H1 (cell line): ENCODE measurements at regions not wholly inside any gene's neighbourhood (a gene's known extent, or its start where the extent isn't known, plus 50 kb on each side); places are given as distances from the start of the nearest gene placed in this dataset.

Source experiments
- CTCF ChIA-PET: fragments of 300-600 bp; sonication (Branson Sonifier 250); formaldehyde crosslinking; loops from one replicate; lab custom pipeline; 2021; ENCODE audit not compliant: partially characterized antibody; lab: Charles Lee
- POLR2A ChIA-PET: fragments of 300-600 bp; sonication (Branson Sonifier 250); formaldehyde crosslinking; loops from one replicate; lab custom pipeline; 2021; ENCODE audit warnings: inconsistent platforms; ENCODE audit not compliant: partially characterized antibody; lab: Charles Lee
- DNase-seq, 2 experiments: peaks; one replicate each; pipeline versions ENCODE4 v3.0.0 to v3.0.0-alpha.2; 2010 to 2022; ENCODE audit warnings: low spot score in 2 of 2, low read depth in 1 of 2, mixed read lengths in 1 of 2
- FAIRE-seq: peaks from 2 replicates; lab custom pipeline; 2011; peaks lifted over from hg19 to GRCh38; lab: Jason Lieb, UNC
- H2AFZ ChIP-seq: 2 replicates; pipeline ENCODE4 v1.8.1; 2012; ENCODE audit warnings: low read length, inconsistent platforms
- H2AK5ac ChIP-seq: 2 replicates; pipeline ENCODE4 v1.6.1; 2013; ENCODE audit warnings: low read depth, low read length
- H2BK120ac ChIP-seq: replicated peaks from 2 replicates; pipeline ENCODE3; 2013; ENCODE audit warnings: low read depth, low read length, inconsistent platforms
- H2BK12ac ChIP-seq: 2 replicates; pipeline ENCODE4 v1.6.1; 2013; ENCODE audit warnings: low read depth, low read length
- H2BK15ac ChIP-seq: 2 replicates; pipeline ENCODE4 v1.6.1; 2013; ENCODE audit warnings: low read length
- H2BK20ac ChIP-seq: 2 replicates; pipeline ENCODE4 v1.6.1; 2013; ENCODE audit warnings: low read length
- H2BK5ac ChIP-seq: 2 replicates; pipeline ENCODE4 v1.6.1; 2013; ENCODE audit warnings: low read depth, low read length
- H3K14ac ChIP-seq: 2 replicates; pipeline ENCODE4 v1.6.1; 2013; ENCODE audit warnings: inconsistent platforms; ENCODE audit not compliant: insufficient read length
- H3K18ac ChIP-seq: 2 replicates; pipeline ENCODE4 v1.6.1; 2013; ENCODE audit warnings: low read length; ENCODE audit errors: extremely low read depth
- H3K23ac ChIP-seq: 2 replicates; pipeline ENCODE4 v1.6.1; 2013; ENCODE audit warnings: inconsistent platforms; ENCODE audit not compliant: insufficient read length
- H3K23me2 ChIP-seq: 2 replicates; pipeline ENCODE4 v1.6.1; 2013; ENCODE audit warnings: low read depth, low read length
- H3K27ac ChIP-seq: 2 replicates; pipeline ENCODE4 v1.6.1; 2011; ENCODE audit warnings: low read depth, low read length, inconsistent platforms
- H3K27me3 ChIP-seq, 4 experiments: replicated peaks in 1 of 4; 1 replicate in 1 of 4; 2 replicates in 3 of 4; pipeline versions ENCODE4 v1.6.1 to v1.8.1; 2011 to 2013; ENCODE audit warnings: low read length in 3 of 4, mild to moderate bottlenecking in 3 of 4, inconsistent platforms in 2 of 4, mixed read lengths in 2 of 4, moderate library complexity in 1 of 4; ENCODE audit not compliant: control insufficient read depth in 3 of 4, insufficient read depth in 3 of 4; ENCODE audit errors: extremely low read depth in 1 of 4
- H3K36me3 ChIP-seq, 4 experiments: 2 replicates each; pipeline versions ENCODE4 v1.6.1 to v1.8.1; 2011 to 2013; ENCODE audit warnings: mild to moderate bottlenecking in 4 of 4, low read length in 3 of 4, moderate library complexity in 2 of 4, control low read depth in 1 of 4, inconsistent platforms in 1 of 4; ENCODE audit not compliant: insufficient read depth in 4 of 4, control insufficient read depth in 2 of 4
- H3K4ac ChIP-seq: replicated peaks from 2 replicates; pipeline ENCODE3; 2013; ENCODE audit warnings: low read length, low read depth, mixed read lengths, inconsistent platforms; ENCODE audit not compliant: insufficient read length
- H3K4me1 ChIP-seq, 4 experiments: replicated peaks in 1 of 4; 1 replicate in 1 of 4; 2 replicates in 3 of 4; pipeline versions ENCODE4 v1.6.1 to v1.8.1; 2011 to 2013; ENCODE audit warnings: low read length in 3 of 4, inconsistent platforms in 2 of 4, mixed read lengths in 1 of 4; ENCODE audit not compliant: insufficient read depth in 4 of 4, control insufficient read depth in 3 of 4
- H3K4me2 ChIP-seq, 2 experiments: 2 replicates each; pipeline versions ENCODE4 v1.6.1 to v1.8.1; 2011 to 2013; ENCODE audit warnings: low read depth in 2 of 2, low read length in 2 of 2, control low read depth in 1 of 2, inconsistent platforms in 1 of 2, mild to moderate bottlenecking in 1 of 2; ENCODE audit not compliant: insufficient read depth in 1 of 2
- H3K4me3 ChIP-seq, 4 experiments: fragments of 200-600, 300-600 bp in 1 of 4; sonication (generic), shearing (Covaris generic), sonication (Bioruptor Twin) in 1 of 4; 2 replicates each; pipeline versions ENCODE4 v1.5.1 to v1.8.1; 2011 to 2016; ENCODE audit warnings: low read length in 4 of 4, low read depth in 3 of 4, control low read depth in 2 of 4, inconsistent platforms in 2 of 4, mild to moderate bottlenecking in 2 of 4, mixed read lengths in 1 of 4, moderate library complexity in 1 of 4; ENCODE audit not compliant: insufficient read depth in 2 of 4; ENCODE audit errors: extremely low read depth in 1 of 4
- H3K56ac ChIP-seq: replicated peaks from 2 replicates; pipeline ENCODE3; 2013; ENCODE audit warnings: low read depth, mild to moderate bottlenecking, mixed read lengths, low read length, inconsistent platforms; ENCODE audit not compliant: insufficient read length
- H3K79me1 ChIP-seq: 2 replicates; pipeline ENCODE4 v1.6.1; 2013; ENCODE audit warnings: low read depth, low read length, control low read depth
- H3K79me2 ChIP-seq, 2 experiments: 2 replicates each; pipeline versions ENCODE4 v1.6.1 to v1.8.1; 2012 to 2013; ENCODE audit warnings: low read length in 2 of 2, mild to moderate bottlenecking in 2 of 2, inconsistent platforms in 1 of 2; ENCODE audit not compliant: insufficient read depth in 2 of 2, control insufficient read depth in 1 of 2
- H3K9ac ChIP-seq, 4 experiments: replicated peaks in 1 of 4; 1 replicate in 1 of 4; 2 replicates in 3 of 4; pipeline versions ENCODE4 v1.6.1 to v1.8.1; 2011 to 2013; ENCODE audit warnings: low read depth in 3 of 4, low read length in 3 of 4, control low read depth in 2 of 4, mild to moderate bottlenecking in 2 of 4, moderate library complexity in 2 of 4, inconsistent platforms in 1 of 4; ENCODE audit errors: extremely low read depth in 1 of 4
- H3K9me3 ChIP-seq, 2 experiments: 2 replicates each; pipeline versions ENCODE4 v1.6.1 to v1.8.1; 2012 to 2013; ENCODE audit warnings: mild to moderate bottlenecking in 2 of 2, moderate library complexity in 2 of 2, control low read depth in 1 of 2, inconsistent platforms in 1 of 2, low read depth in 1 of 2, low read length in 1 of 2, mixed read lengths in 1 of 2; ENCODE audit not compliant: insufficient read depth in 2 of 2
- H4K20me1 ChIP-seq, 2 experiments: replicated peaks in 1 of 2; 2 replicates each; pipeline versions ENCODE3 to v1.8.1; 2011 to 2013; ENCODE audit warnings: inconsistent platforms in 2 of 2, low read length in 2 of 2, mild to moderate bottlenecking in 1 of 2; ENCODE audit not compliant: insufficient read depth in 2 of 2, control insufficient read depth in 1 of 2
- H4K5ac ChIP-seq: 2 replicates; pipeline ENCODE4 v1.6.1; 2013; ENCODE audit warnings: low read length, low read depth, mixed read lengths, inconsistent platforms; ENCODE audit not compliant: insufficient read length
- H4K8ac ChIP-seq: 2 replicates; pipeline ENCODE4 v1.8.0; 2013; ENCODE audit warnings: mild to moderate bottlenecking, moderate library complexity, low read length, inconsistent platforms; ENCODE audit not compliant: insufficient read depth; ENCODE audit errors: extremely low read depth
- H4K91ac ChIP-seq: replicated peaks from 2 replicates; pipeline ENCODE3; 2013; ENCODE audit warnings: low read length, mixed read lengths, inconsistent platforms; ENCODE audit not compliant: insufficient read length
- BRCA1 ChIP-seq: IDR thresholded peaks from 2 replicates; pipeline ENCODE4 v1.6.1; 2012; ENCODE audit warnings: low read depth, low read length, improper control_type of control experiment
- RBBP5 ChIP-seq: IDR thresholded peaks from 2 replicates; pipeline ENCODE4 v1.7.1; 2012; ENCODE audit warnings: low read depth, mild to moderate bottlenecking, inconsistent platforms, low read length, moderate library complexity, borderline replicate concordance
- RFX5 ChIP-seq: IDR thresholded peaks from 2 replicates; pipeline ENCODE4 v1.6.1; 2011; ENCODE audit warnings: low read depth, low read length, improper control_type of control experiment, borderline replicate concordance
- SIN3A ChIP-seq, 2 experiments: IDR thresholded peaks in 1 of 2; conservative IDR thresholded peaks in 1 of 2; 2 replicates each; pipeline ENCODE4 v1.6.1; 2011 to 2012; ENCODE audit warnings: low read length in 2 of 2, improper control_type of control experiment in 1 of 2, low read depth in 1 of 2, mild to moderate bottlenecking in 1 of 2
- SUZ12 ChIP-seq: fragments of 200-600 bp; sonication (generic); IDR thresholded peaks from 2 replicates; pipeline ENCODE4 v1.6.1; 2012; ENCODE audit warnings: mild to moderate bottlenecking, inconsistent platforms, low read length, moderate library complexity, mixed read lengths
- WGBS, 2 experiments: shearing (Covaris generic) in 1 of 2; methylation state at CpG; one replicate each; pipeline versions ENCODE4 v1.1.6 to v1.1.7; 2013 to 2015; ENCODE audit warnings: low lambda C conversion rate in 2 of 2, mixed read lengths in 2 of 2, inconsistent platforms in 1 of 2, low coverage in 1 of 2, missing lambda C conversion rate in 1 of 2; ENCODE audit not compliant: insufficient replicate concordance in 2 of 2, insufficient coverage in 1 of 2, insufficient read length in 1 of 2; ENCODE audit errors: extremely low coverage in 1 of 2, missing lambda C conversion rate in 1 of 2; 5-methylcytosine and 5-hydroxymethylcytosine counted together

GRCh38 chr21:26406526-26406925, 166.6 kb downstream of the CYYR1 start:
- no peak overlapping the region for H3K4ac ChIP-seq
- ChIA-PET POLR2A (no interaction called here), CTCF (interaction anchor here (1.3 kb wide), 1 partner anchor 18 kb away, joined by 4 read pairs; no protein-coding TSS in a partner anchor)
- no peaks in the 10 kb centered on the region for H3K79me2 ChIP-seq
- WGBS, 2 experiments: 81% methylated on average over 1 of the region's 1 CpG; no CpG with 5 or more reads in 1 of the 2 experiments
- no peak overlapping the region for H2BK12ac ChIP-seq
- no peaks in the 10 kb centered on the region for H3K79me1 ChIP-seq
- H3K23ac ChIP-seq: no peak overlapping the region
- no peak overlapping the region for H4K8ac ChIP-seq
- no peak for FAIRE-seq
- TF ChIP-seq BRCA1 (no peak), SIN3A (conservative IDR thresholded peaks at IDR 0.05 in 1 of 2, IDR thresholded peaks at IDR 0.05 in 1 of 2; ENCODE audit: low read depth in 1 of 2, low read length in 2 of 2) (no peak), RFX5 (no peak), SUZ12 (no peak), RBBP5 (no peak)
- H4K91ac ChIP-seq: no peak overlapping the region
- no peak overlapping the region for H3K4me3 ChIP-seq
- H3K27ac ChIP-seq: no peak overlapping the region
- H3K27me3 ChIP-seq: no peaks in the 10 kb centered on the region; a peak in 1 of 7 replicates
- H3K9me3 ChIP-seq: no peaks in the 10 kb centered on the region
- H3K36me3 ChIP-seq: no peaks in the 10 kb centered on the region
- H3K23me2 ChIP-seq: no peaks in the 10 kb centered on the region
- H3K4me1 ChIP-seq: peaks cover 0 to 2% (median under 1%) of the 10 kb centered on the region in 4 experiments; a peak in 2 of 7 replicates
- H2BK5ac ChIP-seq: no peak overlapping the region
- H4K20me1 ChIP-seq: no peaks in the 10 kb centered on the region
- no peak overlapping the region for H2BK15ac ChIP-seq
- no peak overlapping the region for H4K5ac ChIP-seq
- H3K56ac ChIP-seq: no peak overlapping the region
- H2BK20ac ChIP-seq: no peak overlapping the region
- no peak overlapping the region for H2AK5ac ChIP-seq
- DNase-seq: no peak
- H2BK120ac ChIP-seq: no peak overlapping the region
- H3K14ac ChIP-seq: no peak overlapping the region
- no peak overlapping the region for H3K18ac ChIP-seq
- H3K4me2 ChIP-seq: no peak overlapping the region
- no peak overlapping the region for H2AFZ ChIP-seq
- H3K9ac ChIP-seq: no peak overlapping the region
